H1 (cell line): ENCODE measurements at regions not wholly inside any gene's neighbourhood (a gene's known extent, or its start where the extent isn't known, plus 50 kb on each side); places are given as distances from the start of the nearest gene placed in this dataset.

Source experiments
- CTCF ChIA-PET: fragments of 300-600 bp; sonication (Branson Sonifier 250); formaldehyde crosslinking; loops from one replicate; lab custom pipeline; 2021; ENCODE audit not compliant: partially characterized antibody; lab: Charles Lee
- POLR2A ChIA-PET: fragments of 300-600 bp; sonication (Branson Sonifier 250); formaldehyde crosslinking; loops from one replicate; lab custom pipeline; 2021; ENCODE audit warnings: inconsistent platforms; ENCODE audit not compliant: partially characterized antibody; lab: Charles Lee
- DNase-seq, 2 experiments: peaks; one replicate each; pipeline versions ENCODE4 v3.0.0 to v3.0.0-alpha.2; 2010 to 2022; ENCODE audit warnings: low spot score in 2 of 2, low read depth in 1 of 2, mixed read lengths in 1 of 2
- FAIRE-seq: peaks from 2 replicates; lab custom pipeline; 2011; peaks lifted over from hg19 to GRCh38; lab: Jason Lieb, UNC
- H2AFZ ChIP-seq: 2 replicates; pipeline ENCODE4 v1.8.1; 2012; ENCODE audit warnings: low read length, inconsistent platforms
- H2AK5ac ChIP-seq: 2 replicates; pipeline ENCODE4 v1.6.1; 2013; ENCODE audit warnings: low read depth, low read length
- H2BK120ac ChIP-seq: replicated peaks from 2 replicates; pipeline ENCODE3; 2013; ENCODE audit warnings: low read depth, low read length, inconsistent platforms
- H2BK12ac ChIP-seq: 2 replicates; pipeline ENCODE4 v1.6.1; 2013; ENCODE audit warnings: low read depth, low read length
- H2BK15ac ChIP-seq: 2 replicates; pipeline ENCODE4 v1.6.1; 2013; ENCODE audit warnings: low read length
- H2BK20ac ChIP-seq: 2 replicates; pipeline ENCODE4 v1.6.1; 2013; ENCODE audit warnings: low read length
- H2BK5ac ChIP-seq: 2 replicates; pipeline ENCODE4 v1.6.1; 2013; ENCODE audit warnings: low read depth, low read length
- H3K14ac ChIP-seq: 2 replicates; pipeline ENCODE4 v1.6.1; 2013; ENCODE audit warnings: inconsistent platforms; ENCODE audit not compliant: insufficient read length
- H3K18ac ChIP-seq: 2 replicates; pipeline ENCODE4 v1.6.1; 2013; ENCODE audit warnings: low read length; ENCODE audit errors: extremely low read depth
- H3K23ac ChIP-seq: 2 replicates; pipeline ENCODE4 v1.6.1; 2013; ENCODE audit warnings: inconsistent platforms; ENCODE audit not compliant: insufficient read length
- H3K23me2 ChIP-seq: 2 replicates; pipeline ENCODE4 v1.6.1; 2013; ENCODE audit warnings: low read depth, low read length
- H3K27ac ChIP-seq: 2 replicates; pipeline ENCODE4 v1.6.1; 2011; ENCODE audit warnings: low read depth, low read length, inconsistent platforms
- H3K27me3 ChIP-seq, 4 experiments: replicated peaks in 1 of 4; 1 replicate in 1 of 4; 2 replicates in 3 of 4; pipeline versions ENCODE4 v1.6.1 to v1.8.1; 2011 to 2013; ENCODE audit warnings: low read length in 3 of 4, mild to moderate bottlenecking in 3 of 4, inconsistent platforms in 2 of 4, mixed read lengths in 2 of 4, moderate library complexity in 1 of 4; ENCODE audit not compliant: control insufficient read depth in 3 of 4, insufficient read depth in 3 of 4; ENCODE audit errors: extremely low read depth in 1 of 4
- H3K36me3 ChIP-seq, 4 experiments: 2 replicates each; pipeline versions ENCODE4 v1.6.1 to v1.8.1; 2011 to 2013; ENCODE audit warnings: mild to moderate bottlenecking in 4 of 4, low read length in 3 of 4, moderate library complexity in 2 of 4, control low read depth in 1 of 4, inconsistent platforms in 1 of 4; ENCODE audit not compliant: insufficient read depth in 4 of 4, control insufficient read depth in 2 of 4
- H3K4ac ChIP-seq: replicated peaks from 2 replicates; pipeline ENCODE3; 2013; ENCODE audit warnings: low read length, low read depth, mixed read lengths, inconsistent platforms; ENCODE audit not compliant: insufficient read length
- H3K4me1 ChIP-seq, 4 experiments: replicated peaks in 1 of 4; 1 replicate in 1 of 4; 2 replicates in 3 of 4; pipeline versions ENCODE4 v1.6.1 to v1.8.1; 2011 to 2013; ENCODE audit warnings: low read length in 3 of 4, inconsistent platforms in 2 of 4, mixed read lengths in 1 of 4; ENCODE audit not compliant: insufficient read depth in 4 of 4, control insufficient read depth in 3 of 4
- H3K4me2 ChIP-seq, 2 experiments: 2 replicates each; pipeline versions ENCODE4 v1.6.1 to v1.8.1; 2011 to 2013; ENCODE audit warnings: low read depth in 2 of 2, low read length in 2 of 2, control low read depth in 1 of 2, inconsistent platforms in 1 of 2, mild to moderate bottlenecking in 1 of 2; ENCODE audit not compliant: insufficient read depth in 1 of 2
- H3K4me3 ChIP-seq, 4 experiments: fragments of 200-600, 300-600 bp in 1 of 4; sonication (generic), shearing (Covaris generic), sonication (Bioruptor Twin) in 1 of 4; 2 replicates each; pipeline versions ENCODE4 v1.5.1 to v1.8.1; 2011 to 2016; ENCODE audit warnings: low read length in 4 of 4, low read depth in 3 of 4, control low read depth in 2 of 4, inconsistent platforms in 2 of 4, mild to moderate bottlenecking in 2 of 4, mixed read lengths in 1 of 4, moderate library complexity in 1 of 4; ENCODE audit not compliant: insufficient read depth in 2 of 4; ENCODE audit errors: extremely low read depth in 1 of 4
- H3K56ac ChIP-seq: replicated peaks from 2 replicates; pipeline ENCODE3; 2013; ENCODE audit warnings: low read depth, mild to moderate bottlenecking, mixed read lengths, low read length, inconsistent platforms; ENCODE audit not compliant: insufficient read length
- H3K79me1 ChIP-seq: 2 replicates; pipeline ENCODE4 v1.6.1; 2013; ENCODE audit warnings: low read depth, low read length, control low read depth
- H3K79me2 ChIP-seq, 2 experiments: 2 replicates each; pipeline versions ENCODE4 v1.6.1 to v1.8.1; 2012 to 2013; ENCODE audit warnings: low read length in 2 of 2, mild to moderate bottlenecking in 2 of 2, inconsistent platforms in 1 of 2; ENCODE audit not compliant: insufficient read depth in 2 of 2, control insufficient read depth in 1 of 2
- H3K9ac ChIP-seq, 4 experiments: replicated peaks in 1 of 4; 1 replicate in 1 of 4; 2 replicates in 3 of 4; pipeline versions ENCODE4 v1.6.1 to v1.8.1; 2011 to 2013; ENCODE audit warnings: low read depth in 3 of 4, low read length in 3 of 4, control low read depth in 2 of 4, mild to moderate bottlenecking in 2 of 4, moderate library complexity in 2 of 4, inconsistent platforms in 1 of 4; ENCODE audit errors: extremely low read depth in 1 of 4
- H3K9me3 ChIP-seq, 2 experiments: 2 replicates each; pipeline versions ENCODE4 v1.6.1 to v1.8.1; 2012 to 2013; ENCODE audit warnings: mild to moderate bottlenecking in 2 of 2, moderate library complexity in 2 of 2, control low read depth in 1 of 2, inconsistent platforms in 1 of 2, low read depth in 1 of 2, low read length in 1 of 2, mixed read lengths in 1 of 2; ENCODE audit not compliant: insufficient read depth in 2 of 2
- H4K20me1 ChIP-seq, 2 experiments: replicated peaks in 1 of 2; 2 replicates each; pipeline versions ENCODE3 to v1.8.1; 2011 to 2013; ENCODE audit warnings: inconsistent platforms in 2 of 2, low read length in 2 of 2, mild to moderate bottlenecking in 1 of 2; ENCODE audit not compliant: insufficient read depth in 2 of 2, control insufficient read depth in 1 of 2
- H4K5ac ChIP-seq: 2 replicates; pipeline ENCODE4 v1.6.1; 2013; ENCODE audit warnings: low read length, low read depth, mixed read lengths, inconsistent platforms; ENCODE audit not compliant: insufficient read length
- H4K8ac ChIP-seq: 2 replicates; pipeline ENCODE4 v1.8.0; 2013; ENCODE audit warnings: mild to moderate bottlenecking, moderate library complexity, low read length, inconsistent platforms; ENCODE audit not compliant: insufficient read depth; ENCODE audit errors: extremely low read depth
- H4K91ac ChIP-seq: replicated peaks from 2 replicates; pipeline ENCODE3; 2013; ENCODE audit warnings: low read length, mixed read lengths, inconsistent platforms; ENCODE audit not compliant: insufficient read length
- CHD1 ChIP-seq: IDR thresholded peaks from 2 replicates; pipeline ENCODE4 v1.6.1; 2012; ENCODE audit warnings: low read depth, low read length, improper control_type of control experiment
- CREB1 ChIP-seq: IDR thresholded peaks from 2 replicates; pipeline ENCODE4 v1.6.1; 2012; ENCODE audit warnings: inconsistent platforms
- EP300 ChIP-seq, 2 experiments: IDR thresholded peaks; 1 replicate in 1 of 2; 2 replicates in 1 of 2; pipeline ENCODE4 v1.6.1; 2011 to 2012; ENCODE audit warnings: low read depth in 2 of 2, low read length in 2 of 2, mild to moderate bottlenecking in 2 of 2, borderline replicate concordance in 1 of 2, inconsistent platforms in 1 of 2, moderate library complexity in 1 of 2
- GABPA ChIP-seq: IDR thresholded peaks from 2 replicates; pipeline ENCODE4 v1.6.1; 2011; ENCODE audit warnings: mild to moderate bottlenecking, low read length, moderate library complexity, borderline replicate concordance; ENCODE audit not compliant: insufficient read depth
- HDAC6 ChIP-seq: IDR thresholded peaks from one replicate; pipeline ENCODE4 v1.7.1; 2012; ENCODE audit warnings: low read depth, mild to moderate bottlenecking, inconsistent platforms, low read length, moderate library complexity
- JUN ChIP-seq: IDR thresholded peaks from 2 replicates; pipeline ENCODE4 v1.6.1; 2011; ENCODE audit warnings: low read depth, mild to moderate bottlenecking, improper control_type of control experiment, low read length
- JUND ChIP-seq: IDR thresholded peaks from 2 replicates; pipeline ENCODE4 v1.6.1; 2011; ENCODE audit warnings: mild to moderate bottlenecking, improper control_type of control experiment, low read length
- WGBS, 2 experiments: shearing (Covaris generic) in 1 of 2; methylation state at CpG; one replicate each; pipeline versions ENCODE4 v1.1.6 to v1.1.7; 2013 to 2015; ENCODE audit warnings: low lambda C conversion rate in 2 of 2, mixed read lengths in 2 of 2, inconsistent platforms in 1 of 2, low coverage in 1 of 2, missing lambda C conversion rate in 1 of 2; ENCODE audit not compliant: insufficient replicate concordance in 2 of 2, insufficient coverage in 1 of 2, insufficient read length in 1 of 2; ENCODE audit errors: extremely low coverage in 1 of 2, missing lambda C conversion rate in 1 of 2; 5-methylcytosine and 5-hydroxymethylcytosine counted together
- TF ChIP-seq, protein P1 (sequence below), 3 experiments: IDR thresholded peaks; 1 replicate in 2 of 3; 2 replicates in 1 of 3; pipeline versions ENCODE4 v1.5.1 to v1.6.1; 2011; ENCODE audit warnings: low read length in 3 of 3, mild to moderate bottlenecking in 3 of 3, inconsistent platforms in 2 of 3, low read depth in 1 of 3, moderate library complexity in 1 of 3; ENCODE audit not compliant: insufficient read depth in 1 of 3; ENCODE audit errors: control extremely low read depth in 1 of 3

- no peak overlapping the region for H3K4me2 ChIP-seq
- no peak overlapping the region for H3K14ac ChIP-seq
- H4K20me1 ChIP-seq, result no peaks in the 10 kb centered on the region
- H3K27ac ChIP-seq, result no peak overlapping the region
- H2BK5ac ChIP-seq, result no peak overlapping the region
- ChIA-PET POLR2A (no interaction called here), CTCF (interaction anchor here (0.9 kb wide), 1 partner anchor 9 kb away, joined by 3 read pairs; no protein-coding TSS in a partner anchor)
- no peak for DNase-seq
- no peak overlapping the region for H2BK20ac ChIP-seq
- no peak overlapping the region for H2BK120ac ChIP-seq
- H3K36me3 ChIP-seq, result no peaks in the 10 kb centered on the region
- TF ChIP-seq GABPA (no peak), HDAC6 (no peak), JUND (peak; percentile 66; the same call in 1 of the 2 replicates), CREB1 (no peak), EP300 (IDR thresholded peaks at IDR 0.05; ENCODE audit: borderline replicate concordance in 1 of 2, low read depth in 2 of 2, low read length in 2 of 2) (no peak), JUN (0 out of 2 replicates have a peak, but pooled peaks have one; percentile 15), CHD1 (no peak)
- TF ChIP-seq, protein P1, sequence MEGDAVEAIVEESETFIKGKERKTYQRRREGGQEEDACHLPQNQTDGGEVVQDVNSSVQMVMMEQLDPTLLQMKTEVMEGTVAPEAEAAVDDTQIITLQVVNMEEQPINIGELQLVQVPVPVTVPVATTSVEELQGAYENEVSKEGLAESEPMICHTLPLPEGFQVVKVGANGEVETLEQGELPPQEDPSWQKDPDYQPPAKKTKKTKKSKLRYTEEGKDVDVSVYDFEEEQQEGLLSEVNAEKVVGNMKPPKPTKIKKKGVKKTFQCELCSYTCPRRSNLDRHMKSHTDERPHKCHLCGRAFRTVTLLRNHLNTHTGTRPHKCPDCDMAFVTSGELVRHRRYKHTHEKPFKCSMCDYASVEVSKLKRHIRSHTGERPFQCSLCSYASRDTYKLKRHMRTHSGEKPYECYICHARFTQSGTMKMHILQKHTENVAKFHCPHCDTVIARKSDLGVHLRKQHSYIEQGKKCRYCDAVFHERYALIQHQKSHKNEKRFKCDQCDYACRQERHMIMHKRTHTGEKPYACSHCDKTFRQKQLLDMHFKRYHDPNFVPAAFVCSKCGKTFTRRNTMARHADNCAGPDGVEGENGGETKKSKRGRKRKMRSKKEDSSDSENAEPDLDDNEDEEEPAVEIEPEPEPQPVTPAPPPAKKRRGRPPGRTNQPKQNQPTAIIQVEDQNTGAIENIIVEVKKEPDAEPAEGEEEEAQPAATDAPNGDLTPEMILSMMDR (IDR thresholded peaks at IDR 0.05; ENCODE audit: control extremely low read depth in 1 of 3, insufficient read depth in 1 of 3, low read depth in 1 of 3, low read length in 3 of 3), result no peak
- H3K27me3 ChIP-seq, result no peaks in the 10 kb centered on the region
- no peaks in the 10 kb centered on the region for H3K9me3 ChIP-seq
- H3K56ac ChIP-seq, result no peak overlapping the region
- 72% methylated on average over 3 of the region's 3 CpGs; no CpG with 5 or more reads in 1 of the 2 experiments for WGBS, 2 experiments
- H3K4me1 ChIP-seq, result no peaks in the 10 kb centered on the region
- no peak overlapping the region for H4K8ac ChIP-seq
- H2BK15ac ChIP-seq, result no peak overlapping the region
- H3K4ac ChIP-seq, result no peak overlapping the region
- H4K91ac ChIP-seq, result no peak overlapping the region
- no peak overlapping the region for H3K4me3 ChIP-seq
- no peak overlapping the region for H2AFZ ChIP-seq
- no peaks in the 10 kb centered on the region for H3K79me2 ChIP-seq
- no peaks in the 10 kb centered on the region for H3K23me2 ChIP-seq
- no peak overlapping the region for H4K5ac ChIP-seq
- no peak overlapping the region for H3K9ac ChIP-seq
- H3K79me1 ChIP-seq, result no peaks in the 10 kb centered on the region
- no peak overlapping the region for H2BK12ac ChIP-seq
- no peak overlapping the region for H2AK5ac ChIP-seq
- H3K18ac ChIP-seq, result no peak overlapping the region
- no peak for FAIRE-seq
- H3K23ac ChIP-seq, result no peak overlapping the region
Observed at GRCh38 chr1:199759268-199759730, 268.2 kb upstream of the NR5A2 start.
